Cardiac muscle cell (in vitro differentiated cells and primary cell): ENCODE measurements at regions not wholly inside any gene's neighbourhood (a gene's known extent, or its start where the extent isn't known, plus 50 kb on each side); places are given as distances from the start of the nearest gene placed in this dataset.

ENCODE experiments used
- DNase-seq, 2 donors: peaks; one replicate each; pipeline versions ENCODE4 v3.0.0 to v3.0.0-alpha.2; 2010 to 2017; ENCODE audit warnings: low read depth in 1 of 2, low spot score in 1 of 2
- H3K27ac ChIP-seq: fragments of 200-600 bp; sonication (generic); 2 replicates; pipeline ENCODE4 v1.5.1; 2016
- H3K27me3 ChIP-seq: fragments of 200-600 bp; sonication (generic); 2 replicates; pipeline ENCODE4 v1.6.0; 2016; ENCODE audit warnings: control low read depth
- H3K36me3 ChIP-seq: fragments of 200-600 bp; sonication (generic); 2 replicates; pipeline ENCODE4 v1.5.1; 2016; ENCODE audit warnings: control low read depth
- H3K4me1 ChIP-seq: fragments of 200-600 bp; sonication (generic); 2 replicates; pipeline ENCODE4 v1.8.1; 2017; ENCODE audit warnings: low read depth, mild to moderate bottlenecking, mixed run types
- H3K4me3 ChIP-seq: fragments of 200-600 bp; sonication (generic); 2 replicates; pipeline ENCODE4 v1.5.1; 2016; ENCODE audit warnings: mild to moderate bottlenecking
- H3K9me3 ChIP-seq: fragments of 200-600 bp; sonication (generic); 2 replicates; pipeline ENCODE4 v1.5.1; 2017; ENCODE audit warnings: low read depth, mild to moderate bottlenecking, control low read depth
- TF ChIP-seq, protein P1 (sequence below): IDR thresholded peaks from 2 replicates; pipeline ENCODE4 v1.5.1; 2012; ENCODE audit warnings: low read depth, mild to moderate bottlenecking, low read length

DNA sequence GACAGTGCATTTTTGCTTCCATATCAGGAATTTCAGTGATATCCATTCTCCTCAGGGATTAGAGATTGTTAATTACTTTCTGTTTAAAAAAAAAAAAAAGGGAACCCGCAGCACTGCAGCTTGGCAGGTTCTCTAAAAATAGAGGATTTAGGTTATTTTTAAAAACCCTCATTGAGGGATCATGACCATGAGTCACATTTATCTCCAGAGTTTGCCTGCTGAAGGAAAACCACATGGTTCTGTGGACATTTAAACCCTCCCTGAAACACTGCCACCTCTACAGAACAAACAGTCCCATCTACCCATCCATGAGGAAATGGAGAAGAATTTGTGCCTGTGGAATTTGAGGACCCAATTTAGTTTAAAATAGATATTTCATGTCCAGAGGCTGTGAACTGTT is 66.2 kb upstream of the UBE2E1 start:
- Histone ChIP-seq H3K27ac (no peak overlapping the region), H3K4me1 (peaks cover 5% of the 10 kb centered on the region), H3K4me3 (no peak overlapping the region), H3K27me3 (peaks cover 28% of the 10 kb centered on the region), H3K9me3 (no peaks in the 10 kb centered on the region), H3K36me3 (no peaks in the 10 kb centered on the region)
- TF ChIP-seq, protein P1, sequence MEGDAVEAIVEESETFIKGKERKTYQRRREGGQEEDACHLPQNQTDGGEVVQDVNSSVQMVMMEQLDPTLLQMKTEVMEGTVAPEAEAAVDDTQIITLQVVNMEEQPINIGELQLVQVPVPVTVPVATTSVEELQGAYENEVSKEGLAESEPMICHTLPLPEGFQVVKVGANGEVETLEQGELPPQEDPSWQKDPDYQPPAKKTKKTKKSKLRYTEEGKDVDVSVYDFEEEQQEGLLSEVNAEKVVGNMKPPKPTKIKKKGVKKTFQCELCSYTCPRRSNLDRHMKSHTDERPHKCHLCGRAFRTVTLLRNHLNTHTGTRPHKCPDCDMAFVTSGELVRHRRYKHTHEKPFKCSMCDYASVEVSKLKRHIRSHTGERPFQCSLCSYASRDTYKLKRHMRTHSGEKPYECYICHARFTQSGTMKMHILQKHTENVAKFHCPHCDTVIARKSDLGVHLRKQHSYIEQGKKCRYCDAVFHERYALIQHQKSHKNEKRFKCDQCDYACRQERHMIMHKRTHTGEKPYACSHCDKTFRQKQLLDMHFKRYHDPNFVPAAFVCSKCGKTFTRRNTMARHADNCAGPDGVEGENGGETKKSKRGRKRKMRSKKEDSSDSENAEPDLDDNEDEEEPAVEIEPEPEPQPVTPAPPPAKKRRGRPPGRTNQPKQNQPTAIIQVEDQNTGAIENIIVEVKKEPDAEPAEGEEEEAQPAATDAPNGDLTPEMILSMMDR: no peak
- DNase-seq: peak in 1 of 2 donors; percentile 69

DNA sequence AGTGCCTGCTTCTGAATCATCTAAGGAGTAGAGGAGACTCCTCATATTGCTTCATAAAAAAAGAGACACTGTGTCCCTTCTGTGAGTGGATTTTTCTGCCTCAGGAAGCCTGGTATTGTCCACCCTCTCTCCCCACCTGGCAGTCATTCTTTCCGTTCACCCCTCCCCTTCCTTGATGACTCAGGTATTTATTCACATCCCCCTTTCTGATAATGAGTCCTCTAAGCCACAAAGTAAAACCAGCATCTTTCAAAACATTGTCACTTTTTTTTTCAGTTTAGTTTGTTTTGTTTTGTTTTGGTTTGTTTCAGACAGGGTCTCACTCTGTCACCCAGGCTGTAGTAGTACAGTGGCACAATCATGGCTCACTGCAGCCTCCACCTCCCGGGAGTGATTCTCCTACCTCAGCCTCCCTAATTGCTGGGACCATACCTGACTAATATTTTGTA is 65.2 kb upstream of the UBE2E1 start:
- peaks cover 5% of the 10 kb centered on the region for H3K4me1 ChIP-seq
- TF ChIP-seq, protein P1: no peak
- no peaks in the 10 kb centered on the region for H3K9me3 ChIP-seq
- H3K36me3 ChIP-seq: no peaks in the 10 kb centered on the region
- H3K4me3 ChIP-seq: no peak overlapping the region
- peak in 1 of 2 donors; percentile 38 for DNase-seq
- no peak overlapping the region for H3K27ac ChIP-seq
- peaks cover 32% of the 10 kb centered on the region for H3K27me3 ChIP-seq

DNA sequence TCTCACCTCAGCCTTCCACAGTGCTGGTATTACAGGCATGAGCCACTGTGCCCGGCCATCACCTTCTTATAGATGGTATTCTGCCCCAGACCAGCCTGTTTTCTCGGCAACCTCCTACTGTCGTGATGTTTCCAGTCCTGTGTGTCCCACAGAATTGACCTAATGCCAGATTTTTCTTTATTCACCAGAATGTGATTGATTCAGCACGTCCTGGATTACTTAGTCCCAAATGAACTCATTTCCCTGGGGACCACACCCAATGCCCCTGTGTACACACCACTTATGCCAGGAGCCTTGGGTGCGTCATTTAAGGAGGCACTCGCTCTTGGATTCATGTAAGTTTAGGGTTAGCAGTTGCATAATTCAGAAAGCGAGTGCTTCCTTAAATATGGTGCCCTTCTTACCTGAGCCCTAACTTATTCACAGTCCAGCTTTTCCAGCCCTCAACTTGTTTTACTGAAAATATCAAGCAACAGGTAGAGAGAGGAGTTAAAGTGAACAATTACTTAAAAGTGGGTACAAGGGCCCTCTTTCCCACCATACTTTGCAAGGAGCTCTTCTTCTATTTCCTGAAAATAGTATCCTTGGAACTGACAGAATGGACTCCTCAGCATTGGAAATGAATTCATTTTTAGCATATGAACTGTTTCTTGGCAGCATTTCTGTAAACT is 64.6 kb upstream of the UBE2E1 start:
- TF ChIP-seq, protein P1: no peak
- H3K36me3 ChIP-seq: no peaks in the 10 kb centered on the region
- H3K9me3 ChIP-seq: no peaks in the 10 kb centered on the region
- no peak overlapping the region for H3K4me3 ChIP-seq
- no peak for DNase-seq
- peaks cover 32% of the 10 kb centered on the region for H3K27me3 ChIP-seq
- peaks cover 5% of the 10 kb centered on the region for H3K4me1 ChIP-seq
- no peak overlapping the region for H3K27ac ChIP-seq

DNA sequence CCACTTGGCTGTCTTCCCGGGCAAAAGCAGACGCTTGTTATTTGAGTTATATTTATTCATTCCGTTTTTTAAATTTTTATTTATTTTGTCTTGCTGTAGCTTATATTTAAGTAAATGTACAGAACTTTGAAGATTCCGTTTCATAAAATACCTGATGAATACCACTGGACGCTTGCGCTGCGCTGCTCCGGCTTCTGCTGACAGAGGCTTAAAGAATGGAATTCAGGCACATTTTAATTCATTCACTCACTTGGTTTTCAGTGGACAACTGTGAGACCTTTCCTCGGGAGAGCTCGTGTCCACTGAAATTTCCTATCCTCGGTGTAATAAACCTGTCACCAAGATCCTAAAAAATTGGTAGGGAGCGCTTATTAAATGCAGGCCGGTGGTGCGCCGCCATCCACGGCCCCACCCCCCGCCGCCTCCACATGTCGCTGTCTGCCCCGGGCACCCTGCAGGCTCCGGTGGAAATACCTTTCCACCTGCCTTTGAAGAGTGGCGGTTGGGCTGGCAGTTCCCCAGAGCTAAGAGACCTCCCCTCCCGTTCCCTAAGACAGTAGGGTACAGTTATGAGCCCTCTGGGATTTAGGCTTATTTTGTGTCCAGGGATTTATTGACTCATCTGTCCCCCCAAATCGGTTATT is 62.5 kb upstream of the UBE2E1 start:
- H3K36me3 ChIP-seq: no peaks in the 10 kb centered on the region
- TF ChIP-seq, protein P1: no peak
- H3K9me3 ChIP-seq: no peaks in the 10 kb centered on the region
- peaks cover 32% of the 10 kb centered on the region for H3K27me3 ChIP-seq
- DNase-seq: peak in 1 of 2 donors; percentile 30
- H3K27ac ChIP-seq: no peak overlapping the region
- H3K4me3 ChIP-seq: peak overlapping the region; percentile 7
- H3K4me1 ChIP-seq: peaks cover 5% of the 10 kb centered on the region

DNA sequence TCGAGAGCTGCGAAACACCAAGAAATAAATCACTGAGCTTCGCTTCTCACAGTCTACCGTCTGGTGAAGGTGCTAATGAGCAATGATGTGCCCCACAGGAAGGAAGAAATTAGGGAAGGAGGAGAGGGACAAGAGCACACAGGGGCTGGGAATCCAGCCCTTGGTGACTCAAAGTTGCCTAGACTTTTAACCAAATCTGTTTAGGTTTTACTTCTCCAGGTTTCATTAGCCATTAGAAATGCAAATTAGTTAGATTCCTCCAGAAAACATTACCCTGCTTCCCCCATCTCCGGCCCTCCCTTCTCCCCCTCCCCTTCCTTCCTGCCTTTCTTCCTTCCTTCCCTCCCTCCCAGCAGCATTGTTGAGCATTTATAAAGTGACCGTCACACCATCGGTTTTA is 59.3 kb upstream of the UBE2E1 start:
- no peak for DNase-seq
- H3K4me3 ChIP-seq: no peak overlapping the region
- no peak overlapping the region for H3K27ac ChIP-seq

More for the DNA sequence above, 59.3 kb upstream of the UBE2E1 start:
- Histone ChIP-seq H3K9me3 (no peaks in the 10 kb centered on the region), H3K27me3 (peaks cover 31% of the 10 kb centered on the region), H3K36me3 (no peaks in the 10 kb centered on the region), H3K4me1 (peaks cover 5% of the 10 kb centered on the region)
- TF ChIP-seq, protein P1: no peak
